IMR-90 (cell line): ENCODE measurements at regions not wholly inside any gene's neighbourhood (a gene's known extent, or its start where the extent isn't known, plus 50 kb on each side); places are given as distances from the start of the nearest gene placed in this dataset.
A peak's percentile ranks its signal among the peaks of the same experiment; 100 is the strongest.

Experiments
- ATAC-seq: fragments of 200-7000 bp; cut with Tn5 transposase; 2 replicates; pipeline ENCODE4 v1.9.1; 2020; ENCODE audit warnings: low read depth, mild to moderate bottlenecking, moderate library complexity
- BruUV-seq: library from RNA; stranded (reverse); fragments of 400-500 nt; replicated peaks from 2 replicates; lab custom pipeline; 2021; lab: Mats Ljungman, UMichigan
- CTCF ChIA-PET: fragments of 300-600 bp; formaldehyde crosslinking; extraction: SDS; loops from one replicate; lab custom pipeline; 2021; ENCODE audit warnings: antibody characterized with exemption; lab: Yijun Ruan, JAX
- POLR2A ChIA-PET: fragments of 300-600 bp; sonication (Branson Sonifier 250); formaldehyde crosslinking; loops from one replicate; lab custom pipeline; 2022; ENCODE audit warnings: antibody characterized with exemption; ENCODE audit not compliant: unreplicated experiment; lab: Charles Lee
- DNase-seq: peaks from one replicate; pipeline ENCODE4 v3.0.0; 2013
- H2AFZ ChIP-seq: replicated peaks from 2 replicates; pipeline ENCODE3; 2013; ENCODE audit warnings: low read length, mild to moderate bottlenecking; ENCODE audit not compliant: poor library complexity
- H2AK5ac ChIP-seq: 2 replicates; pipeline ENCODE4 v1.6.1; 2013; ENCODE audit warnings: low read depth, low read length, inconsistent platforms
- H2AK9ac ChIP-seq: replicated peaks from 2 replicates; pipeline ENCODE3; 2013; ENCODE audit warnings: mild to moderate bottlenecking, low read depth, low read length, moderate library complexity; ENCODE audit not compliant: poor library complexity
- H2BK120ac ChIP-seq: 2 replicates; pipeline ENCODE4 v1.6.1; 2013; ENCODE audit warnings: low read depth, low read length, inconsistent platforms
- H2BK15ac ChIP-seq: 3 replicates; pipeline ENCODE4 v1.6.1; 2013; ENCODE audit warnings: low read depth, low read length, inconsistent platforms
- H2BK20ac ChIP-seq: 2 replicates; pipeline ENCODE4 v1.6.1; 2013; ENCODE audit warnings: low read depth, mild to moderate bottlenecking, inconsistent platforms, low read length, moderate library complexity
- H2BK5ac ChIP-seq: 2 replicates; pipeline ENCODE4 v1.6.1; 2013; ENCODE audit warnings: mild to moderate bottlenecking, low read depth, low read length, inconsistent platforms; ENCODE audit not compliant: poor library complexity, severe bottlenecking
- H3K14ac ChIP-seq: replicated peaks from 2 replicates; pipeline ENCODE4 v1.6.1; 2013; ENCODE audit warnings: low read depth, low read length, inconsistent platforms
- H3K18ac ChIP-seq: 2 replicates; pipeline ENCODE4 v1.6.1; 2013; ENCODE audit warnings: low read depth, low read length, control low read depth
- H3K23ac ChIP-seq: 2 replicates; pipeline ENCODE4 v1.6.1; 2013; ENCODE audit warnings: low read depth, low read length, inconsistent platforms
- H3K27ac ChIP-seq: 2 replicates; pipeline ENCODE4 v1.5.1; 2013; ENCODE audit warnings: mild to moderate bottlenecking, control low read depth, low read length; ENCODE audit not compliant: insufficient read depth
- H3K27me3 ChIP-seq: 2 replicates; pipeline ENCODE4 v1.6.1; 2013; ENCODE audit warnings: low read length; ENCODE audit not compliant: control insufficient read depth, insufficient read depth
- H3K36me3 ChIP-seq: 2 replicates; pipeline ENCODE4 v1.6.1; 2013; ENCODE audit warnings: low read length, mixed read lengths; ENCODE audit not compliant: control insufficient read depth, insufficient read depth
- H3K4ac ChIP-seq: 2 replicates; pipeline ENCODE4 v1.6.1; 2013; ENCODE audit warnings: low read depth, low read length, inconsistent platforms
- H3K4me1 ChIP-seq: 2 replicates; pipeline ENCODE4 v1.6.1; 2013; ENCODE audit warnings: low read length, mixed read lengths; ENCODE audit not compliant: control insufficient read depth, insufficient read depth
- H3K4me2 ChIP-seq: 2 replicates; pipeline ENCODE4 v1.6.1; 2013; ENCODE audit warnings: low read depth, mild to moderate bottlenecking, control low read depth, low read length, moderate library complexity
- H3K4me3 ChIP-seq: 2 replicates; pipeline ENCODE4 v1.5.1; 2013; ENCODE audit warnings: low read depth, mild to moderate bottlenecking, control low read depth, low read length, moderate library complexity; ENCODE audit not compliant: insufficient read depth
- H3K56ac ChIP-seq: 2 replicates; pipeline ENCODE4 v1.6.1; 2013; ENCODE audit warnings: low read length, inconsistent platforms; ENCODE audit not compliant: insufficient read depth; ENCODE audit errors: extremely low read depth
- H3K79me1 ChIP-seq, 2 experiments: 2 replicates each; pipeline ENCODE4 v1.6.1; 2013; ENCODE audit warnings: low read length in 2 of 2, inconsistent platforms in 1 of 2, low read depth in 1 of 2
- H3K9ac ChIP-seq: 2 replicates; pipeline ENCODE4 v1.6.1; 2013; ENCODE audit warnings: low read depth, low read length, control low read depth
- H3K9me1 ChIP-seq: 2 replicates; pipeline ENCODE4 v1.6.1; 2013; ENCODE audit warnings: low read length, inconsistent platforms; ENCODE audit not compliant: insufficient read depth
- H3K9me3 ChIP-seq: 2 replicates; pipeline ENCODE4 v1.6.1; 2013; ENCODE audit warnings: low read length; ENCODE audit not compliant: control insufficient read depth, insufficient read depth
- H4K20me1 ChIP-seq: 2 replicates; pipeline ENCODE4 v1.6.1; 2013; ENCODE audit warnings: low read length, inconsistent platforms; ENCODE audit not compliant: insufficient read depth
- H4K5ac ChIP-seq: 2 replicates; pipeline ENCODE4 v1.6.1; 2013; ENCODE audit warnings: mild to moderate bottlenecking, low read depth, low read length, control low read depth
- H4K8ac ChIP-seq, 2 experiments: 2 replicates each; pipeline ENCODE4 v1.6.1; 2013; ENCODE audit warnings: low read depth in 2 of 2, low read length in 2 of 2, control low read depth in 1 of 2, inconsistent platforms in 1 of 2
- H4K91ac ChIP-seq: 2 replicates; pipeline ENCODE4 v1.6.1; 2013; ENCODE audit warnings: low read depth, low read length, inconsistent platforms; ENCODE audit not compliant: insufficient read depth
- MAFK ChIP-seq: IDR thresholded peaks from 2 replicates; pipeline ENCODE4 v1.6.1; 2012; ENCODE audit warnings: low read depth, low read length, improper control_type of control experiment
- MAZ ChIP-seq: IDR thresholded peaks from 2 replicates; pipeline ENCODE4 v1.6.1; 2012; ENCODE audit warnings: low read depth, mild to moderate bottlenecking, low read length, improper control_type of control experiment, moderate library complexity, borderline replicate concordance
- RAD21 ChIP-seq: IDR thresholded peaks from 2 replicates; pipeline ENCODE4 v1.6.1; 2012; ENCODE audit warnings: low read length, improper control_type of control experiment
- RFX5 ChIP-seq: IDR thresholded peaks from 2 replicates; pipeline ENCODE4 v1.8.0; 2012; ENCODE audit warnings: low read depth, mild to moderate bottlenecking, low read length, moderate library complexity
- dilution Hi-C: fragments of 300-500 bp; cut with HindIII; formaldehyde crosslinking; loops from one replicate; pipeline ENCODE4 v1.14.3; 2018; ENCODE audit warnings: low sequenced_read_pairs; ENCODE audit not compliant: unreplicated experiment
- in situ Hi-C: fragments of 300-500 bp; cut with MboI; formaldehyde crosslinking; loops from 3 replicates; pipeline ENCODE4 v1.14.3; 2019; ENCODE audit warnings: low sequenced_read_pairs, inconsistent platforms, mixed read lengths
- intact Hi-C: fragments of 100-400 bp; cut with micrococcal nuclease; formaldehyde crosslinking; loops from 2 replicates; pipeline ENCODE4 v1.10.0; 2022

DNA sequence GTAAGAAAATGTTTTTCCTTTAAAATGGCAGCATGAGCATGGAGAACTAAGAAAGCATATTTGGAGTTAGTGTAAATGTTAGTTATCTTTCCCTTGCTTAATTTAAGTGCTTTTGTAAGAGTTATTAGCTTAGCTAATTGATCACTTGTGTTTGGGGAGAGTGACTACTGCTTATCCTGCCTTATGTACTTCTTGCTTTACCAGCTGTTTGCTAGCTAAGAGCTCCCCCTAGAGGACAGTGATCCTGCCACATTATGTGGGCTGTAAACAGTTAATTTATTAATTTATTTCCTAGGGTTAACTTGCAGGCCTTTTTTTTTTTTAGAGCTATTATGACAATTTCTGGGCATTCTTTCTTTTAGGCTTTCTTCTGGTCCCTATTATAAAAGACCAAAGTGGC is 435.8 kb downstream of the MAGEB5 start:
- Histone ChIP-seq H2AK5ac (no peak overlapping the region), H2BK20ac (no peak overlapping the region), H3K27me3 (no peaks in the 10 kb centered on the region), H3K4me2 (no peak overlapping the region), H2BK15ac (no peak overlapping the region), H3K36me3 (no peaks in the 10 kb centered on the region), H3K4me1 (no peaks in the 10 kb centered on the region), H4K91ac (no peak overlapping the region), H3K56ac (no peak overlapping the region), H3K4ac (no peak overlapping the region), H3K27ac (no peak overlapping the region), H2BK120ac (no peak overlapping the region), H3K79me1 (no peaks in the 10 kb centered on the region), H3K9ac (no peak overlapping the region), H3K23ac (no peak overlapping the region), H3K9me1 (no peaks in the 10 kb centered on the region), H3K14ac (no peak overlapping the region), H4K20me1 (no peaks in the 10 kb centered on the region), H3K18ac (no peak overlapping the region), H2AFZ (no peak overlapping the region), H3K9me3 (peaks cover 7% of the 10 kb centered on the region), H3K4me3 (no peak overlapping the region), H2AK9ac (no peak overlapping the region), H4K8ac (no peak overlapping the region), H2BK5ac (no peak overlapping the region), H4K5ac (no peak overlapping the region)
- ChIA-PET POLR2A (no interaction called here), CTCF (interaction anchor here (0.6 to 2.2 kb wide), 2 partner anchors 10 to 23 kb away, joined by 5 read pairs; no protein-coding TSS in a partner anchor)
- dilution Hi-C loops, result no loop called here
- intact Hi-C loops, result loop anchor here (10.0 kb wide), 1 partner anchor 533 kb away; no protein-coding TSS in a partner anchor
- DNase-seq, result no peak
- ATAC-seq, result no peak
- BruUV-seq, result no TSS peak
- in situ Hi-C loops, result loop anchor here (25.0 kb wide), 1 partner anchor 536 kb away; no protein-coding TSS in a partner anchor
- TF ChIP-seq MAFK (no peak), RAD21 (peak; percentile 24; the same call in 1 of the 2 replicates), RFX5 (no peak), MAZ (no peak)
